OCI-LY1 (cell line): ENCODE measurements at regions not wholly inside any gene's neighbourhood (a gene's known extent, or its start where the extent isn't known, plus 50 kb on each side); places are given as distances from the start of the nearest gene placed in this dataset.

Experiments used
- H2AFZ ChIP-seq: fragments of 200-600 bp; sonication (generic), shearing (Covaris generic); 2 replicates; pipeline ENCODE4 v1.6.0; 2014; ENCODE audit warnings: antibody characterized with exemption, mild to moderate bottlenecking, low read length
- H3F3A ChIP-seq: fragments of 200-600 bp; sonication (generic), shearing (Covaris generic); 2 replicates; pipeline ENCODE4 v1.6.0; 2014; ENCODE audit warnings: mild to moderate bottlenecking, antibody characterized with exemption, low read length, moderate library complexity; ENCODE audit not compliant: insufficient read depth
- H3K27ac ChIP-seq: fragments of 200-600 bp; sonication (generic); 2 replicates; pipeline ENCODE4 v1.5.1; 2014; ENCODE audit warnings: low read length, mixed run types, mild to moderate bottlenecking, low read depth; ENCODE audit not compliant: poor library complexity, severe bottlenecking
- H3K27me3 ChIP-seq: fragments of 200-600 bp; sonication (generic); 2 replicates; pipeline ENCODE4 v1.6.0; 2014; ENCODE audit warnings: antibody characterized with exemption, mild to moderate bottlenecking, low read length, moderate library complexity; ENCODE audit not compliant: insufficient read depth
- H3K36me3 ChIP-seq: fragments of 200-600 bp; sonication (generic); 2 replicates; pipeline ENCODE4 v1.6.1; 2014; ENCODE audit warnings: mild to moderate bottlenecking, antibody characterized with exemption, low read length, moderate library complexity, mixed read lengths; ENCODE audit not compliant: insufficient read depth
- H3K4me1 ChIP-seq: fragments of 200-600 bp; sonication (generic); 2 replicates; pipeline ENCODE4 v1.5.1; 2014; ENCODE audit warnings: mild to moderate bottlenecking, low read length, moderate library complexity; ENCODE audit not compliant: insufficient read depth, severe bottlenecking
- H3K4me2 ChIP-seq: fragments of 200-600 bp; sonication (generic), shearing (Covaris generic); 2 replicates; pipeline ENCODE4 v1.6.1; 2014; ENCODE audit warnings: low read length
- H3K4me3 ChIP-seq: fragments of 200-600 bp; sonication (generic); 2 replicates; pipeline ENCODE4 v1.5.1; 2014; ENCODE audit warnings: low read length, low read depth, mild to moderate bottlenecking, mixed read lengths; ENCODE audit not compliant: poor library complexity, severe bottlenecking
- H3K79me2 ChIP-seq: fragments of 200-600 bp; shearing (Covaris generic); 2 replicates; pipeline ENCODE4 v1.6.1; 2016; ENCODE audit warnings: mixed run types, low read length, mixed read lengths; ENCODE audit not compliant: insufficient read depth
- H3K9ac ChIP-seq: fragments of 200-600 bp; sonication (generic), shearing (Covaris generic); 2 replicates; pipeline ENCODE4 v1.6.1; 2014; ENCODE audit warnings: mild to moderate bottlenecking, low read length, mixed read lengths
- H3K9me2 ChIP-seq: fragments of 200-600 bp; sonication (generic), shearing (Covaris generic); 2 replicates; pipeline ENCODE4 v1.6.1; 2014; ENCODE audit warnings: low read depth, mild to moderate bottlenecking, low read length, mixed read lengths
- H3K9me3 ChIP-seq: fragments of 200-600 bp; shearing (Covaris generic); 2 replicates; pipeline ENCODE4 v1.6.1; 2014; ENCODE audit warnings: low read length, mixed read lengths
- H4K20me1 ChIP-seq: fragments of 200-600 bp; sonication (generic), shearing (Covaris generic); 2 replicates; pipeline ENCODE4 v1.6.0; 2016; ENCODE audit warnings: mild to moderate bottlenecking, low read length; ENCODE audit not compliant: insufficient read depth
- CTCF ChIP-seq: fragments of 200-600 bp; sonication (generic), shearing (Covaris generic); IDR thresholded peaks from 2 replicates; pipeline ENCODE4 v1.5.1; 2017; ENCODE audit warnings: mild to moderate bottlenecking, antibody characterized with exemption, low read length, moderate library complexity, mixed read lengths
- EZH2 ChIP-seq: fragments of 200-600 bp; sonication (generic), shearing (Covaris generic); IDR thresholded peaks from 2 replicates; pipeline ENCODE4 v1.8.0; 2017; ENCODE audit warnings: borderline replicate concordance, mixed run types, mild to moderate bottlenecking, antibody characterized with exemption, low read length, moderate library complexity, mixed read lengths

- Histone ChIP-seq H2AFZ (0 out of 2 replicates have a peak overlapping the region, but pooled peaks have one; percentile 70), H4K20me1 (no peaks in the 10 kb centered on the region), H3K79me2 (no peaks in the 10 kb centered on the region), H3K9me3 (no peaks in the 10 kb centered on the region), H3K9me2 (no peaks in the 10 kb centered on the region), H3K9ac (no peak overlapping the region), H3K36me3 (no peaks in the 10 kb centered on the region), H3K4me3 (no peak overlapping the region), H3K27ac (no peak overlapping the region), H3F3A (no peaks in the 10 kb centered on the region), H3K27me3 (peaks cover 4% of the 10 kb centered on the region; the same call in 1 of the 2 replicates), H3K4me1 (no peaks in the 10 kb centered on the region), H3K4me2 (no peak overlapping the region)
- TF ChIP-seq EZH2 (no peak), CTCF (peak; percentile 90)
Observed at GRCh38 chr18:62637807-62638687, 77.3 kb upstream of the PHLPP1 start.

- Histone ChIP-seq H3K4me1 (no peaks in the 10 kb centered on the region), H3K9ac (no peak overlapping the region), H3K36me3 (no peaks in the 10 kb centered on the region), H3K79me2 (no peaks in the 10 kb centered on the region), H3K27ac (no peak overlapping the region), H3K9me3 (no peaks in the 10 kb centered on the region), H3K9me2 (no peaks in the 10 kb centered on the region), H3F3A (no peaks in the 10 kb centered on the region), H3K4me2 (no peak overlapping the region), H2AFZ (no peak overlapping the region), H3K27me3 (no peaks in the 10 kb centered on the region), H4K20me1 (no peaks in the 10 kb centered on the region), H3K4me3 (no peak overlapping the region)
- TF ChIP-seq CTCF: no peak
- no peak for TF ChIP-seq EZH2
Observed at GRCh38 chr18:62643181-62643580, 72.2 kb upstream of the PHLPP1 start.

GRCh38 chr18:62644773-62645172 lies 70.6 kb upstream of the PHLPP1 start:
- Histone ChIP-seq H3K4me3 (no peak overlapping the region), H4K20me1 (no peaks in the 10 kb centered on the region), H3K27me3 (no peaks in the 10 kb centered on the region), H3K9ac (no peak overlapping the region), H3K4me2 (no peak overlapping the region), H3K27ac (no peak overlapping the region), H3K9me2 (no peaks in the 10 kb centered on the region), H3F3A (no peaks in the 10 kb centered on the region), H2AFZ (no peak overlapping the region), H3K36me3 (no peaks in the 10 kb centered on the region), H3K9me3 (no peaks in the 10 kb centered on the region), H3K79me2 (no peaks in the 10 kb centered on the region), H3K4me1 (no peaks in the 10 kb centered on the region)
- TF ChIP-seq CTCF (no peak), EZH2 (no peak)
